GM19043 (cell line): ENCODE measurements at regions not wholly inside any gene's neighbourhood (a gene's known extent, or its start where the extent isn't known, plus 50 kb on each side); places are given as distances from the start of the nearest gene placed in this dataset.
"Not testable (repeated sequence)": the region's sequence is repeated elsewhere in the genome, so short reads cannot be mapped to it uniquely, and the experiment has no call there.

Experiments
- ATAC-seq: cut with Tn5 transposase; IDR thresholded peaks from one replicate; pipeline ENCODE4 v1.9.1; 2021; ENCODE audit warnings: low read depth; ENCODE audit not compliant: unreplicated experiment

GRCh38 chr10:62583876-62584615 is 209.9 kb downstream of the ZNF365 start:
- no peak for ATAC-seq

- no peak for ATAC-seq
Measured at GRCh38 chr10:62584731-62585130, 210.6 kb downstream of the ZNF365 start.

GRCh38 chr10:62585211-62585775 is 211.1 kb downstream of the ZNF365 start:
- ATAC-seq, result no peak

DNA sequence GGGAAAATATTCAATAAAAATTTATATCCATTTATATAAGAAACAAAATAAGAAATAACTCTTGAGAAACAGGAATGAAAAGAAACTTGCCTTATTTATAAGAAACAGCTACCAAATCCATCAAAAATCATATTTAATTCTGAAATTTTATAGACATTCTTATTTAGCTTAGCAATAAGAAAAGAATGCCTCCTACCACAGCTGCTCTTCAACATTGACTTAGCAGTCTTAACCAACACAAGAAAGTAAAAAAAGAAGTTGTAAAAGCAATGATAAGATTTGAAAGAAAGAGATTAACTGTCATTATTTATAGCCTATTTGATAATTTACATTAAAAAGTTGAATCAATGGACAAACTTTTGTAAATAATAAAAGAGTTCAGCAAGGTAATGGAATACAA is 212.8 kb downstream of the ZNF365 start:
- no peak for ATAC-seq

DNA sequence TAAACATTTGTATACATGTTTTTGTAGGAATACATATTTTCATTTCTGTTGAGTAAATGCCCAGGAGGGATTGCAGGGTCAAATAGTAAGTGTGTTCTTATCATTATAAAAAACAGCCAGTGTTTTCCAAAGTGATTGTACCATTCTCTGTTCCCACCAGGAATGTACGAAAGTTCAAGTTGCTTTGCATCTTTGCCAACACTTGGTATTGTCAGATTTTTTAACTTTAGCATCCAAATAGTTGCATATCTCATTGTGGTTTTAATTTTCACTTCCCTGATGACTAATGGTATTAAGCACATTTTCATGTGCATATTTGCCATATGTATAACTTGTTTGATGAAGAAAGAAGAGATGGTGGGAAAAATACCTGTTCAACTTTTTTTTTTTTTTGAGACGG is 213.9 kb downstream of the ZNF365 start:
- no peak for ATAC-seq

DNA sequence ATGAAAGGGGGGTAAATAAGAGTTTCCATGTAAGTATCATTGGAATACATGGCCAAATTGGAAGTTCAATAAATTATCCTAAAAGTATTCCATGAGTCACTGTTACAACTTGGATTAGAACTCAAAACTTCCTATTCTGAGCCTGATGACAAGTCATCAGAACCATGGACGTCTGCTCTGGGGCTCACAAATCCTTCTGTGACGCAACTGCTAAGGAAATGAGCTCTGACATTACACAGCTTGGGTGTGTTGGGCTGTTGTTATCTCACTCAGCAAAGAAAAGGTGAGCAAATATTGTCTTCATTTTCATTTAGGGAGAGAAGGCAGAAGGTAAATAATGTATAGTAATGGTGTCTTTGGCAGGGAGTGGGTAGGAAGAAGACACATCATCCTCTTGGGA is 214.8 kb upstream of the ADO start:
- ATAC-seq, result no peak

DNA sequence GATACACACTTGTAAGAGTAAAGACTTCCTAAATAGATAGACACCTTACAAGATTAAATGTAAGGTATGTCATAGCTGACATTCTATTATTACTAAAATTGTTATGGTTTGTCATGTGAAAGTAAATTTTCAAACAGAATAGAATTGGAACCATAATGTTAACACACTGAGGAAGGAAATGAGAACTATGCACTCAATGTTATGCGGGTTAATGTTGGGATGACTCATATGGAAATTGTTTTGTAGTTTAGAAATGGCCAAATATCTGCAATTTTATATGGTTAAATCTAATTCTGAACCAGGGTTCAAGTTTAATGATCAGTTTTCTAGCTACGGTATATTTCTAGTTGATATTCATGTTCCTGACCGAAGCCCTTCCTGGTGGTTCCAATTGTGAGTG is 214.2 kb upstream of the ADO start:
- no peak for ATAC-seq

DNA sequence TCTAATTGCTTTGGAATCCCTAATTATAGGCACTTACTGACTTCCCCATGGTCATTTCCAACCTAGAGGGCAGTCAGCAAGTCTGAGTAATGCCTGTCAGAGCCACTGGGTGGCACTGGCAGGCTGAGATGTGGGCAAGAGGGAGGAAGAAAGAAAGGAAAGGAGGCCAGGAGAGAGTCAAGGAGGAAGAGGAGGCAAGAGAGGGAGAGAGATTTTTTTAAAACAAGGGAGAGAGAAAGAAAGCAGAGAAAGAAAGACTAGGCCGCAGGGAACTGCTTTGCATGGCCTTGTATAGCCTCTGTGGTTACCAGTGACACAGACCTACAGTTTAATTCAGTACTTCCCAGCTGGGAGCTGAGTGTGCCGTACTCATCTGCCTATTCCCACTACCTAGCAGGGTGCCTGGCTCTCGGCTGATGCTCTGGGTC is 210.4 kb upstream of the ADO start:
- ATAC-seq, result peak; percentile 66

- no peak for ATAC-seq
Measured at GRCh38 chr10:62597226-62597625, 207.3 kb upstream of the ADO start.

DNA sequence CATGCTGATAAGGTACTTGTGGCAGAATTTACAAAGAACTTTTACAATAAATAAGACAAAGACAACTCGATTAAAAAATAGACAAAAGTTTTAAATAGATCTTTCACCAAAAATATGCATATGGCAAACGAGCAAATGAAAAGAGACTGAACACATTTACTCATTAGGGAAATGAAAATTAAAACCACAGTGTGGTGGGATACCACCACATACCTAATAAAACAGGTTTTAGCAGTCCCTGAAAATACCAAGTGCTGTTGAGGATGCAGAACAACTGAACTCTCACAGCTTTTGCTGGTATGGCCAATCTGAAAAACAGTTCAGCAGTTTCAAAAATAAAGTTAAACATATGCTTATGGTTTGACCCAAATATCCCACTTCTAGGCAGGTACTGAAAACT is 205.4 kb upstream of the ADO start:
- ATAC-seq, result no peak

- ATAC-seq, result not testable (repeated sequence)
Measured at GRCh38 chr10:62606551-62606950, 198.0 kb upstream of the ADO start.

DNA sequence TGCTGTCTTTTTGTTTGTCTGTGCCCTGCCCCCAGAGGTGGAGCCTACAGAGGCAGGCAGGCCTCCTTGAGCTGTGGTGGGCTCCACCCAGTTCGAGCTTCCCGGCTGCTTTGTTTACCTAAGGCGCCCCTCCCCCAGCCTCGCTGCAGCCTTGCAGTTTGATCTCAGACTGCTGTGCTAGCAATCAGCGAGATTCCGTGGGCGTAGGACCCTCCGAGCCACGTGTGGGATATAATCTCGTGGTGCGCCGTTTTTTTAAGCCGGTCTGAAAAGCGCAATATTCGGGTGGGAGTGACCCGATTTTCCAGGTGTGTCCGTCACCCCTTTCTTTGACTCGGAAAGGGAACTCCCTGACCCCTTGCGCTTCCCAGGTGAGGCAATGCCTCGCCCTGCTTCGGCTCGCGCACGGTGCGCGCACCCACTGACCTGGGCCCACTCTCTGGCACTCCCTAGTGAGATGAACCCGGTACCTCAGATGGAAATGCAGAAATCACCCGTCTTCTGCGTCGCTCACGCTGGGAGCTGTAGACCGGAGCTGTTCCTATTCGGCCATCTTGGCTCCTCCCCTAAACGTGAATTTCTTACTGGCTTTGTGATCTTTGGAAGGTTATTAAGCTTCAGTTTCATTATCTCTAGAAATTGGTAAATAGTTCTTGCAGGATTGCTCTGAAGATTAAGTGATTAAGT is 196.2 kb upstream of the ADO start:
- not testable (repeated sequence) for ATAC-seq

DNA sequence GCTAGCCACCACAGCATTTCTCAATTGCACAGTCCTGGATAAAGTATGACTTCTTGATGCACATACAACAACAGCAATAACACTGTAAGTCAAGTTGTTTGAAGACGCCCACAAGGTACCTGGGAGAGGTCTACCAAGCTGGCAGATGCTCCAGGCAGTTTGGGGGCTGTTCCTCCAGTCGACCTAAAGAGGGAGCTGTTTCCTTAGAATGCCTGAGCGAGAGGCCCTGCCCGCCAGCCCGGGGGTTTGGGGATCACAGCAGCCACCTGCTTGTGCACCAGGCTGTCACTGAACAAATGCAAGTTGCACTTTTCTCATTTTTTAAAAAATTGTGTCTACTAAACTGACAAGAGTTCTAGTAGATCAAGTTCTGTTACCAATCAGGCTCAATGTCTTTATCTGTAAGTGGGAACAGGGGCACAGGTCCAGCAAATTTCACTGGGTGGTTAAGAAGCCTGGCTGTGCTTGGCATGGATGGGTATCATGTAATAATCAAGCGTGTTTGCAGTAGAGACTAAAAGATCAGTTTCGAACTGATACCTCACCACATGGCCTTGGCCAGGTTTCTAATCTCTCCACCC is 193.8 kb upstream of the ADO start:
- ATAC-seq, result peak; percentile 68

DNA sequence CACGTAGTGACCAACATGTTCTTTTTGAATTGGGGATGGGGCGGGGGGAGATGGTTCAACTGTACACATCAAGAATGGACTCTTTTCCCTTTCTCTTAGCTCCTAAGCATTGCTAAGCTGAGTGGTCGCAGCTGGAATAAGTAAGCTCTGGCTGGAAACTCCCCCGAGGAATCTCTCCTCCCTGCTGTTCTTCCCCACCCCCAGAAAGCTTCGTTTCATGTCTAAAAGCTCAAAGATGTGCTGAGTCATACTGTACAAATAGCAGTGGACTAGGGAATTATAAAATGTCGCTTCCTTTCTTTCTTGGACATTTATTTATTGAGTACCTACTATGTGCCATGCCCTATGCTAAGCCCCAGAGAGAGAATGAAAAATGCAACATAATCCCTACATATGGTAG is 191.1 kb upstream of the ADO start:
- ATAC-seq, result no peak

DNA sequence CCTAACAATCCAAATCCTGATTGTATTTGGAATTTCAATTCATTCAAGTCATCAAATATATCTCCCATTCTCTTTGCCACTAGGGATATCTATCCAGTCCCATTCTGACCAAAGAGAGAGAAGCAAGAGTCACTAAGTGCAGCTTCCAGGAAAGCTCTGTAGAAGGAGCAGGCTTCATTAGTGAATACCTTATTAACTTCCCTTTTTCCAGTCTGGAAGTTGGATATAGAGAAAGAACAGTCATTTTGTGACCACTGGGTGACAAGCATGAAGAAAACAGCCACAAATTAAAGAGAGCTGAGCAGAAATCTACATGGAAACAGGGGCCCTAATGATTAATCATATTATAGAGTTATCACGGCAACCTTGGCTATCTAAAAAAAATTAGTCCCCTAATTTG is 190.7 kb upstream of the ADO start:
- no peak for ATAC-seq

DNA sequence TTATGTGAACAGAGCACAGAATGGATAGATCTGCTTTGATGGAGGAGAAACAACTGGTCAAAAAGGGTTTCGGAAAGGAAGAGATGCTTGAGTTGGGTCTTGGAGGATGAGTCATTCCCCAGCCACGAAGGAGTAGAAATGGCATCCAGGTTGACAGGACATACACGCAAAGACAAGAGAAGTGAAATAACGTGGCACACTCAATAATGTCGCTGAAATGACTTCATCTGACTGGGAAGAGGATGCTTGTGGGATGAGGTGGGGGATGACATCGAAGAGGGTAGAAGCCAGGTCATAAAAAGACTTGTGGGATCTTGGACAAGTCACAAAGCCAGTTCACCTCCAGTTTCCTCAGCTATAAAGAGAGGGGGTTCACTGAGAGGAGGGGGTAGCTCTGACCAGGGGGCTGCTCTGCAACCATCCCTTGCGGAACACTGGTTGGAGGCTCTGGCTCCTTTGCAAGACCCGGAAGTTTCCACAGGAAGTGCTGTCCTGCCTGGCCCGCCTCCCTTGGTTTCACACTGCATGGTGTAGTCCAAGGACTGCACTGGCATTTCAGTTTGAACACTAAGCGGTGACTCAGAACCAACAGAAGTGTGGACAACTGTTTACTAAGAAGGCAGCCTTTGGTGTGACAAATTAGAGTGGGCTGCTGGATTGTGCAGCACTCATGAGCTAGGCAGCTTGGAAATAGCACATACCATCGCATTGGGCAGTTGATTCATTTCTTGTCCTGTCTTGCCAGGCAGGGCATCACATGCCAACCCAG is 189.9 kb upstream of the ADO start:
- peak; percentile 54 for ATAC-seq

- no peak for ATAC-seq
Measured at GRCh38 chr10:62616885-62617590, 187.5 kb upstream of the ADO start.

GRCh38 chr10:62617652-62618051 is 186.9 kb upstream of the ADO start:
- no peak for ATAC-seq

- ATAC-seq, result no peak
Measured at GRCh38 chr10:62618054-62618453, 186.5 kb upstream of the ADO start.
